Motor neuron (in vitro differentiated cells): ENCODE measurements at regions not wholly inside any gene's neighbourhood (a gene's known extent, or its start where the extent isn't known, plus 50 kb on each side); places are given as distances from the start of the nearest gene placed in this dataset.

Experiments
- ATAC-seq, 8 experiments: fragments of 200-7000 bp; cut with Tn5 transposase; replicated peaks in 6 of 8; 2 replicates each; pipeline ENCODE4 v1.8.0; 2021; ENCODE audit warnings: mild to moderate bottlenecking in 8 of 8, moderate library complexity in 8 of 8
- H3K27ac ChIP-seq, 2 donors: fragments of 250-450 bp; sonication (Bioruptor Pico); 2 replicates each; pipeline ENCODE4 v1.9.0; 2021; ENCODE audit warnings: antibody characterized with exemption in 2 of 2, mild to moderate bottlenecking in 2 of 2, moderate library complexity in 1 of 2
- H3K4me1 ChIP-seq, 2 donors: fragments of 250-450 bp; sonication (Bioruptor Pico); replicated peaks in 1 of 2; 2 replicates each; pipeline ENCODE4 v1.6.1; 2021; ENCODE audit warnings: antibody characterized with exemption in 2 of 2, mild to moderate bottlenecking in 2 of 2, moderate library complexity in 1 of 2
- H3K4me3 ChIP-seq, 5 donors: fragments of 250-450 bp; sonication (Bioruptor Pico); 2 replicates each; pipeline ENCODE4 v1.9.0; 2021; ENCODE audit warnings: antibody characterized with exemption in 5 of 5, mild to moderate bottlenecking in 5 of 5, moderate library complexity in 4 of 5
- WGBS, 10 experiments: fragments of 450-650 bp; shearing (Covaris generic); methylation state at CpG; one replicate each; pipeline ENCODE4 v1.0.0; 2022; 5-methylcytosine and 5-hydroxymethylcytosine counted together
- in situ Hi-C, 9 experiments: fragments of 400-800 bp; cut with MboI; loops; one replicate each; pipeline ENCODE4 v1.15.0; 2021; ENCODE audit warnings: low sequenced_read_pairs in 9 of 9, low pct_unique_long_range_greater_than_20kb in 2 of 9; ENCODE audit not compliant: unreplicated experiment in 9 of 9

- 33 to 97% (median 79%) methylated on average over 1 to 5 of the region's 5 CpGs for WGBS, 10 experiments
- in situ Hi-C loops, result no loop called here
- H3K27ac ChIP-seq, result no peak overlapping the region
- no peaks in the 10 kb centered on the region for H3K4me1 ChIP-seq
- no peak overlapping the region for H3K4me3 ChIP-seq
- ATAC-seq, result no peak
These were observed 142.3 kb downstream of the DMRTA1 start for GRCh38 chr9:22588918-22589317.

DNA sequence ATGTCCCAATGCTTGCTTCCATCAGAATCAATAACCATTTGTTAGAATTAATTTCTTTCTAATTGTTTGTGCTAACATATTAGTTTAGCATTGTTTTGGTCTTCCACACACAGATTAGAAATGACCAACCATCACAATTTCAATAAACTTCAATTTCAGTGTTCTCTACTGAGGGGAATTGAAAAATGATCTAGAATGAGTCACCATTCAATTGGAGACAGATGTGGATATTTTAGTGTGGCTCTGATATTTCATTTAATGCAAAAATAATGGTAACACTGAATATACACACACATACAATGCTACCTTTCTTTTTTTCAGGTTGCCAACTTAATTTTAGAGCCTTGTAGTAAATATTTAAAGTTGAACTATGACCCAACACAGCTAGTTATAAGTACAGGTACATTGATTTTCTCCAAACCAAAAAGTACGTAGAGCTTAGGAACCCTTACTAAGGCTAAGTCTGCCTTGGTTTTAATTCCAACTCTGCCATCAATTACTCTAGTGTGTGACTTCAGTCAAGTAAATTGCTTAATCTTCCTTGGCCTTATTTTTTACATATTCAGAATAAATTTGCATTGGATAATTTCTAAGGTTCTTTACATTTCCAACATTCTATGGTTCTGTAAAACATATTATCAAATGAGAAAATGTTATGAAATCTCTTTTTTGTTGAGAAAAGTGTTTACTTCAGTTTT, 143.9 kb downstream of the DMRTA1 start:
- in situ Hi-C loops, result no loop called here
- no peak overlapping the region for H3K27ac ChIP-seq
- no peak overlapping the region for H3K4me3 ChIP-seq
- H3K4me1 ChIP-seq, result no peaks in the 10 kb centered on the region
- WGBS, 10 experiments, result 0 to 100% (median 86%) methylated on average over 1 of the region's 1 CpG; no CpG with 5 or more reads in 2 of the 10 experiments
- peak in 3 of 8 experiments; percentile 46 to 86 (median 81) for ATAC-seq

- Histone ChIP-seq H3K27ac (no peak overlapping the region), H3K4me3 (no peak overlapping the region), H3K4me1 (no peaks in the 10 kb centered on the region)
- in situ Hi-C loops, result no loop called here
- ATAC-seq, result no peak
- 23 to 80% methylated on average over 1 to 3 of the region's 3 CpGs; no CpG with 5 or more reads in 8 of the 10 experiments for WGBS, 10 experiments
These were observed 149.2 kb downstream of the DMRTA1 start for GRCh38 chr9:22595805-22596204.

DNA sequence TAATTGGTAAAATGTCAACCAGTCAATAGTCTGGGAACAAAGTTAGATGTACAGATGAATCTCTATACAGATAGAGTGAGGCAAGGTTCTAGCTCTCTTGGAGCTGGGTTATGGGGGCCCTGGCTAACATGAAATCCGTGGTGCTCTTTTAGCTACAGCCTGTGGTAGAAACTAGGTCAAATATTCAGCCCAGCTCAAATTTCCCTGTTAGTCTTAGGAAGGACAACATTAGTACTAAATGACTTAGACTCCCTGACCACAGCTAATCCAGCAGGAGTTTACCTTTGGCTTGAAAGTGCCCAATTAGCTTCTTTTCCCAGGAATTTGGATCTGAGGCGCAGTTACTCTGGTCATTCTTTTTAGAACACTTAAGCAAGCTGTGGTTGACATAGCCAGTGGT, 170.5 kb downstream of the DMRTA1 start:
- 0 to 100% (median 64%) methylated on average over 1 to 2 of the region's 2 CpGs; no CpG with 5 or more reads in 1 of the 10 experiments for WGBS, 10 experiments
- Histone ChIP-seq H3K4me1 (no peaks in the 10 kb centered on the region), H3K27ac (no peak overlapping the region), H3K4me3 (no peak overlapping the region)
- in situ Hi-C loops, result no loop called here
- ATAC-seq, result no peak

GRCh38 chr9:22622815-22623214, 176.2 kb downstream of the DMRTA1 start:
- peak in 5 of 8 experiments; percentile 58 to 84 (median 69) for ATAC-seq
- no peaks in the 10 kb centered on the region for H3K4me1 ChIP-seq

GRCh38 chr9:22623236-22623635, 176.6 kb downstream of the DMRTA1 start:
- Histone ChIP-seq H3K27ac (no peak overlapping the region), H3K4me3 (no peak overlapping the region), H3K4me1 (no peaks in the 10 kb centered on the region)
- WGBS, 10 experiments, result 15 to 76% (median 47%) methylated on average over 1 to 3 of the region's 3 CpGs; no CpG with 5 or more reads in 2 of the 10 experiments
- in situ Hi-C loops, result no loop called here
- peak in 2 of 8 experiments; percentile 25 to 26 for ATAC-seq

More at GRCh38 chr9:22622815-22623214, 176.2 kb downstream of the DMRTA1 start:
- Histone ChIP-seq H3K4me3 (no peak overlapping the region), H3K27ac (no peak overlapping the region)
- in situ Hi-C loops, result no loop called here
- WGBS, 10 experiments, result 40 to 100% (median 75%) methylated on average over 1 of the region's 1 CpG; no CpG with 5 or more reads in 3 of the 10 experiments

GRCh38 chr9:22625540-22625939, 178.9 kb downstream of the DMRTA1 start:
- Histone ChIP-seq H3K4me3 (no peak overlapping the region), H3K27ac (no peak overlapping the region), H3K4me1 (no peaks in the 10 kb centered on the region)
- 31 to 95% (median 91%) methylated on average over 2 to 4 of the region's 4 CpGs; no CpG with 5 or more reads in 1 of the 10 experiments for WGBS, 10 experiments
- ATAC-seq, result no peak
- in situ Hi-C loops, result no loop called here

DNA sequence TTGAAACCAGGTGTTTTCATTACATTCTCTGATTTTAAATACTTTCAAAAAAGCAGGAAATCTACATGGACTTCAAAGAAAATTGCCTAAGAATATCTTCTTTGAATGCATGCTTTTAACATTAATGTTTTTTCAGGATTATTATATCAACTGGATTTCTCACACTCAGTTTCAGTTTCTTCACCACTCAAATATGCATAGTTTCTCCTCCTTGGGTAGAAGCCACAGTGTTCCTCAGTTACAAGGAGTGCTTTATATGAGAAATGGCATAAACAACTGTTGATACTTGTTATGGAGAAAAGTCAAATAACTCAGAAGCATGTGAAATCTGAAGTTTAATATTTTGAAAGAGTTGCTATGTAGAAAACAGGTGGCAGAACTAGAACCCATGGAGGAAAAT, 196.9 kb downstream of the DMRTA1 start:
- no peak overlapping the region for H3K4me3 ChIP-seq
- H3K4me1 ChIP-seq, result no peaks in the 10 kb centered on the region
- H3K27ac ChIP-seq, result no peak overlapping the region
- in situ Hi-C loops, result no loop called here
- ATAC-seq, result no peak

- WGBS, 10 experiments, result 0 to 90% (median 58%) methylated on average over 1 to 2 of the region's 2 CpGs; no CpG with 5 or more reads in 4 of the 10 experiments
- H3K4me3 ChIP-seq, result no peak overlapping the region
- H3K4me1 ChIP-seq, result no peaks in the 10 kb centered on the region
- no peak overlapping the region for H3K27ac ChIP-seq
- ATAC-seq, result peak in 4 of 8 experiments; percentile 53 to 81 (median 74)
- in situ Hi-C loops, result no loop called here
These were observed 199.3 kb downstream of the DMRTA1 start for GRCh38 chr9:22645893-22646292.

- no peak overlapping the region for H3K27ac ChIP-seq
- 6 to 83% (median 57%) methylated on average over 1 to 2 of the region's 2 CpGs; no CpG with 5 or more reads in 1 of the 10 experiments for WGBS, 10 experiments
- no peaks in the 10 kb centered on the region for H3K4me1 ChIP-seq
- no peak for ATAC-seq
- in situ Hi-C loops, result no loop called here
- no peak overlapping the region for H3K4me3 ChIP-seq
These were observed 202.8 kb downstream of the DMRTA1 start for GRCh38 chr9:22649384-22649783.

DNA sequence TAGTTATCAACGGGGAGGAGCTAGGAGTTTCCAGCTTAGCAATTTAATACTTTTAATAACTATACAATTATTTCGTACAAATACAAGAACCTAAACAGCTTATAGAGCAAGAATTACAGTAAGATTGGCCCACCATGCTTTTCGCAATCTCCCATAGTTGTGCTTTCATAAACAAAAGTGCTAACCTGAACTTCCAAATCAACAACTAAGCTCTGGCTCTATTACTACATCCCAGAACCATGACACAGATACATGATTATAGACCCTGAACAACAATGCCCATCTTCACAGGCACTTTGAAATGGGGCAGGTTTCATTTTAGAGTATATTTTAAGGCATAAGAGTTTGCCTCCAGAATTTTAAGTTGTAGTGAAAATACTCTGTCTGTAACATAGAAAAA, 203.5 kb downstream of the DMRTA1 start:
- no peak overlapping the region for H3K4me3 ChIP-seq
- in situ Hi-C loops, result no loop called here
- WGBS, 10 experiments, result 37 to 87% (median 73%) methylated on average over 1 to 3 of the region's 3 CpGs; no CpG with 5 or more reads in 1 of the 10 experiments

GRCh38 chr9:22650946-22651345, 204.3 kb downstream of the DMRTA1 start:
- Histone ChIP-seq H3K4me3 (no peak overlapping the region), H3K4me1 (no peaks in the 10 kb centered on the region), H3K27ac (no peak overlapping the region)
- in situ Hi-C loops, result no loop called here
- peak in 2 of 8 experiments; percentile 32 to 47 for ATAC-seq

More for the DNA sequence above, 203.5 kb downstream of the DMRTA1 start:
- Histone ChIP-seq H3K27ac (no peak overlapping the region), H3K4me1 (no peaks in the 10 kb centered on the region)
- ATAC-seq, result no peak

GRCh38 chr9:22654833-22655232, 208.2 kb downstream of the DMRTA1 start:
- Histone ChIP-seq H3K27ac (no peak overlapping the region), H3K4me3 (no peak overlapping the region), H3K4me1 (no peaks in the 10 kb centered on the region)
- in situ Hi-C loops, result no loop called here
- ATAC-seq, result no peak

DNA sequence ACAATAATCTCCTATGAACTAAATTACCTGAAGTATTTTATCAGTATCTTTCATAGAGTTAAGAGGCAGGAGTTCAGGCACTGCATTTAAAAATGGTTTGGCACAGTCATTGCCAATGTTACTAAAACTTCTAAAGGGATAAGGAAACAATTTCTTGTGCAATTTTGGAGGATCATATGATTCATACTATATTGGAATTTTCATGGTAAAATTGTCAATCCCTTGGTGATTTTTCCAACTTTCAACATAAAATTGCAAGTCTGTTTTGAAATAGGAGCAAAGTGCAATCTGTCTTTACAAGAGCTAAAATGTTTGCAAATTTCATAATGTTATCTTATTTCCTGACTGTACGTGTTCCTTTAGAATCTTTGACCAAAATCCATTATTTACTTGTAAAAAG, 211.1 kb downstream of the DMRTA1 start:
- WGBS, 10 experiments, result 25 to 100% (median 75%) methylated on average over 1 of the region's 1 CpG
- Histone ChIP-seq H3K4me1 (no peaks in the 10 kb centered on the region), H3K27ac (no peak overlapping the region), H3K4me3 (no peak overlapping the region)
- in situ Hi-C loops, result no loop called here
- no peak for ATAC-seq
